Inflammatory macrophage treated with lipopolysaccharide for 1 hour (primary cell): ENCODE measurements at regions not wholly inside any gene's neighbourhood (a gene's known extent, or its start where the extent isn't known, plus 50 kb on each side); places are given as distances from the start of the nearest gene placed in this dataset.
A peak's percentile ranks its signal among the peaks of the same experiment; 100 is the strongest.
"Not testable (repeated sequence)": the region's sequence is repeated elsewhere in the genome, so short reads cannot be mapped to it uniquely, and the experiment has no call there.

Experiments used
- DNase-seq, 2 donors: peaks; one replicate each; pipeline ENCODE4 v3.0.0-alpha.2; 2020 to 2022

DNA sequence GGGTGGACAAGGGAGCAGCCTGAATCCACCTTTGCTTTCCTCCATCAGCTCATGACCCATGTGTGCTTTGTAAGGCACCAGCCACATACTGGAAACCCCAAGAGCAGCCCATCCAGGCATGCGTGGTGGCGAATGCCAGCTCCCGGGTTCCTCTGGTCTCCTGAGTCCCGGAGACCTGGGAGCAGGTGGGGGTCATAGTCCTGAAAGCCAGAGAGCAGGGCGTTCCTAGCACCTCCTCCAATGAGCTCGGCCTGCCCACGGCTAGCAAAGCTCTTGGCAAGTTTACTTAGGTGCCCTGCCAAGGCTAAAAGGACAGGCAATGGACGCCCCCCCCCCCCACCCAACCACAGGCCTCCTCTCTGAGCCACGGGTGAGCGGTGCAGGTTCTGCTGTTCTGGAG is 3960.2 kb upstream of the TPTE start:
- DNase-seq = not testable (repeated sequence)

DNA sequence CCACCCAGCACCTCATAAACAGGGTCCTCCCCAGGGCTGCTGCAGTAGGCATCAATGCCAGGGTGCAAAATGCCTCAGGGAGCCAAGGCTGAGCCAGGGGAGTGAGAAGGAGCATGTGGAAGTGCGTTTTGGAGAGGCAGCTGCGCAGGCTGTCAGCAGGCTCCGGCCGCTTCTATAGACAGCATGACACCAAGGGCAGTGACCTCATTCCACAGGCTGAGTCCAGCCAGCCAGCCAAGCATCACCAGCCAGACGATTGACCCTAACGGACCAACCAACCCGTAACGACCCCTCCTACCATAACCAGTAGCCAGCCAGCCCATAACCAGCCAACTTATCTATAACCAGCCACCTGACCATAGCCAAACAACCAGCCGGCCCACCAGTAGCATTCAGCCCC is 3959.8 kb upstream of the TPTE start:
- DNase-seq = not testable (repeated sequence)

DNA sequence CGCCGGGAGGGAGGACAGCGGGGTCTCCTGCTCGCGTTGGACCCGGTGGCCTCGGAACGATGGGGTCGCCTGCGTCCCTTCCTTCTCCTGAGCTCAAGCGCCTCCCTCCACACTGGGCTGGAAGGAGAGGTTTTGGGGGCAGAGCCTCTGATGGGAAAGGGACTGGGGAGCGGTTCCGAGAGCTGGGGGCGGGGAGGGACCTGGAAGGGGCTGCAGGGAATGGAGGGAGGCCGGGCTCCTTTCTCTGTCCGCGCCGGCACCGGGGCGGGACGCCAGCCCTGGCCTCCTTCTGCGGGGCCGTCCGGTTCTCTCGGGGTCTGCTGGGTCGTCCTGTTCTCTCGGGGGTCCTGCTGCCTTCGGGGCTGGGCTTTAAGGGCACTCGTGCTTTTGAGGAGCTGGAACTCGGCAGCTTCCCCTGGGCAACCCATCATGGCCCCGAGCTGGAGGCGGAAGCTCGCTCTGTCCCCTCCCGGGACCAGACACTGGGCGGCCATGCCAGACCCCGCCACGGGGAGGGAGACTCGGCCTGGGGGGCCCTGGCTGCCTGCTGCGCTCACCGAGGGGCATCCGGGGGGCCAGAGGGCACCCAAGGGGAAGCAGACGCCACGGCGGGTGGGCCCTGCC is 3956.7 kb upstream of the TPTE start:
- DNase-seq = not testable (repeated sequence)

DNA sequence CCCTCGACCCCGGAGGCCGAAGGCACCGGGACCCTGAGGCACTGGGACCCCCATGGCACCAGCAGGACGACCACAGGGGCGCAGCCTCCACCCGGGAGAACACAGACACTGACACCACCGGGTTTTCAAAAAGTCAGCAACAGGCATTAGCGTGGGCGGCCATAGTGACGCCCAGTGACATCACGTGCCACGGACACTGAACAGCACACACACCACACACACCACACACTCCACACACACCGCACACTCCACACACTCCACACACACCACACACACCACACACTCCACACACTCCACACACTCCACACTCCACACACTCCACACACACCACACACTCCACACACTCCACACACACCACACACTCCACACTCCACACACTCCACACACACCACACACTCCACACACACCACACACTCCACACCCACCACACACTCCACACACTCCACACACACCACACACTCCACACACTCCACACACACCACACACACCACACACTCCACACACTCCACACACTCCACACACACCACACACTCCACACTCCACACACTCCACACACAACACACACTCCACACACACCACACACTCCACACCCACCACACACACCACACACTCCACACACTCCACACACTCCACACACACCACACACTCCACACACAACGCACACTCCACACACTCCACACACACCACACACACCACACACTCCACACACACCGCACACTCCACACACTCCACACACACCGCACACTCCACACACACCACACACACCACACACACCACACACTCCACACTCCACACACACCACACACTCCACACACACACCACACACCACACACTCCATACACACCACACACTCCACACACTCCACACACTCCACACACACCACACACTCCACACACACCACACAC is 3955.9 kb upstream of the TPTE start:
- peak; percentile 4 to 12 for DNase-seq

GRCh38 chr21:6567542-6567941 is 3953.8 kb upstream of the TPTE start:
- DNase-seq = not testable (repeated sequence)

GRCh38 chr21:6569152-6569551 is 3952.2 kb upstream of the TPTE start:
- DNase-seq = not testable (repeated sequence)

GRCh38 chr21:6569587-6570392 is 3951.6 kb upstream of the TPTE start:
- not testable (repeated sequence) for DNase-seq

DNA sequence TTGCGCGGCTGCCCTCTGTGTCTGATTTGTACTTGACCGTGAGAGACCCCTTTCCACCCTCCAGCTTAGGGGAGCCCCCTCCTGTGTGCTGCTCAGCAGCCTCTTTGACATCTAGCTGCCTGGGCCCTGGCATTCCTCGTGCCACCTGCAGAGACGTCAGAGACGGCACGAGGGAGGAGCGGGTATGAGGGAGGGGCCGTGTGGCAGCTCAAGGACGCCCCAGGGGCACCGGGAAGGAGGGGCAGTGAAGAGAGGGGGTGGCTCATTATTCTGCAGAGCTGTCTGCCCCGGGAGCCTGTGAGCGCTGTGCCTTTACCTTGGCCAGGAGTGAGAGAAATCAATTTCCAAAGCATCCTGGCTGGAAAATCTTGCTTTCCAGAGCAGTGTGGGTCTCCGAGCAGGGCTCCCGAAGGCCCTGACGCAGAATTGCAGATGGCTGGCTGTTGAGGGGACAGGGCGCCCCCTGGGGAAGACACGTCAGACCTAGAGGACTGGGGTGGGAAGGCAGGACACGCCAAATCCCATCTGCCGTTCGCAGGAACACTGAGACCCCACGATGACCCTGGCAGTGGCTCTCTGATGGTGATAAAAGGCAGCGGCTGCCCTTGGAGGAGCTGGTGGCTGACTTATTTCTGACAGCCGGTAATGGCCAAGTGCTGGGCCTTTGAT is 3950.5 kb upstream of the TPTE start:
- DNase-seq = not testable (repeated sequence)

DNA sequence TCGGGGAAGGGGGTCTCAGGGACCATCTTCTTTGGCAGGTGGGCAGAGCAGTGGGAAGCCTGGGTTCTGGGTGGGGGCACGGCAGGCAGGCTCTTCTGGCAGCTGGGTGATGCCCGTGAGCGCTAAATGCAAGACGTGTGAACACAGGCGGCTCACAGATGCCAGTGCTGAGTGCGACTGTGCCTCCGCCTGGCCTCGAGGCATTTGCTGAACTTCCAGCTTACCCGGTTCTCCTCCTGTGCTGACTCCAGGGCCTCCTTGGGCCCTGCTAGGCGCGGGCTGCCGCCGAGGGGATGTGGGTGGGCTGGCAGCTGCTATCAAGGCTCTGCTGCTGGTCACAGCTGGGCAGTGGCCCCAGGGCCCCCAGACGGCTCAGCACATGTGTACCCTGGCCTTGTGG is 3947.8 kb upstream of the TPTE start:
- not testable (repeated sequence) for DNase-seq

DNA sequence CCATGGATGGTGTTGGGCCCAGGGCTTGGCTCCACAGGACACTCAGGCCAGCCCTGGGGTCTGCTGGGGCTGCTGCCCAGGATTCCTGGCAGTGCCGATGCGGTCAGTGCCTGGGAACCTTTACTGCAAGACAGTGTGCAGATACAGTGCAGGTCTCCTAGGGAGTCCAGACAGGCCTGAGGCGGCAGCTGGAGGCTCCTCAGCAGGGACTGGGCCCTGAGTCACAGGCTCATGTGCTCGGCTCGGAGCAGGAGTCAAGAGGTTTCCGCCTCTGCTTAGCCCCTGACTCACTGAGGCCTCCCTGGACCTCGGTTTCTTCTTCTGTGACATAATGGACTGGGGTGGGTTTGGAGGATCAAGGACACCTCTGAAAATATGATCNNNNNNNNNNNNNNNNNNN is 3941.6 kb upstream of the TPTE start:
- DNase-seq = not testable (repeated sequence)
